ENCODE measurements at regions not wholly inside any gene's neighbourhood (a gene's known extent, or its start where the extent isn't known, plus 50 kb on each side); places are given as distances from the start of the nearest gene placed in this dataset.

- TF ChIP-seq POLR2A (IDR thresholded peaks at IDR 0.05), result no peak
- no peak for TF ChIP-seq CTCF (IDR thresholded peaks at IDR 0.05)
Observed at GRCh38 chr3:184443364-184443763, 63.5 kb downstream of the CHRD start.

Measured in Peyer's patch (tissue), 4 donors.